Skeletal muscle cell (primary cell): ENCODE measurements at regions not wholly inside any gene's neighbourhood (a gene's known extent, or its start where the extent isn't known, plus 50 kb on each side); places are given as distances from the start of the nearest gene placed in this dataset.

Experiments
- DNase-seq: peaks from one replicate; pipeline ENCODE4 v3.0.0-alpha.2; 2010; ENCODE audit warnings: low read depth
- H3K4me3 ChIP-seq: 2 replicates; pipeline ENCODE4 v1.5.1; 2011; ENCODE audit warnings: low read depth, mild to moderate bottlenecking, control low read depth, low read length, moderate library complexity

DNA sequence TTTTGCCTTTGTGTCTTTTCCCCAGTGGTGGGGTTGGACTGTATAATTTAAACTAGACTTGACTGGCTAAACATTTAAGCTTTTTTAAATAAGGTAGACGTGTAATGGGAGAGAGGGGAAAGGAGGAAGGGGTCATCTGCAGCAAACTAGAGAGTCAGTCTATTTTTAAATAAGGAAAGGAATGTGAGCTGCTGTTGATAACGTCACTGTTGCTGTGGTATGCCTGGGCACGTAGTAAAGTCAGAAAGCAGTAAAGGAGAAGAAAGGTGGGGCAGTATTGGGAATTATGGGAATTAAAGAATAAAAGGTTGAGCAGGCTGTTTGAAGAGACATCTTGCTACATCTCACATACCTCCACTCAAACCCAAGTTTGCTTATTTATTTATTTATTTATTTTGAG, 80.4 kb upstream of the FSHB start:
- no peak overlapping the region for H3K4me3 ChIP-seq

DNA sequence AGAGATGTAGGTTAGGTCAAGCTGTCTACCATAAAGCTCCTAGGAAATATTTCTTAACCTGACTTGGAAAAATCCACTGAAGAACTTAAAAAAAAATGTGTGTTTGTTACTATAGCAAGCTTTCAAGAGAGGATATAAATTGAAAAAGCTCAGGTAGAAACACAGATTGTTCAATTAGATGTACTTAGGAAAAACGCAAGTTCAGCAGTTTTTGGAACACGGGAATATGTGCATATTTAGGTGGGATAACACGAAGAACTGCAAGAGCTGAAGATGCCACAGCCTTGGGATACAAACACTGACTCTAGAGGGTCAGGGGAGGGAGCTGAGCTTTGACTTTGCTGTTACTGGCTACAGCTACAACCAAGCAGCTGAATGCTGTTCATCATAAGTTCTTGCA, 77.8 kb upstream of the FSHB start:
- DNase-seq = no peak
- H3K4me3 ChIP-seq = no peak overlapping the region

More for the DNA sequence above, 80.4 kb upstream of the FSHB start:
- DNase-seq = no peak

DNA sequence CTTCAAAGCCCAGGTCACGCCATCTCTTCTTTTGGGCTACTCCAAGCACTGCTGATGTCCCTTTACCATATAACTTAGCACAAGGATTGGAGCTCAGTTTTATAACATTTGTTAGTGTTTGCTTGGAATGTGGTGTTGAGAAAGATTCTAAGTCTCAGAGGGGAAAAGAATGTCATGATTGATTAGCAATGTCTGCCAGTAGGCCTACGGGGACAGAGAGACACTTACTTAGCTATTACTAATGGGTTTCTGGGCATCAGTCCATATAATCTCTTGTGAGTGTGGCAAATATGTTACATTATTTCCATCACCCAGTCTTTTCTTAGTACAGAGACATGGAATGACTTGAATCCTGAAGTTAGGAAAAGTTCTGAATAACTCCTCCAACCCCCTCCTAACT, 75.4 kb upstream of the FSHB start:
- DNase-seq = peak; percentile 29
- H3K4me3 ChIP-seq = no peak overlapping the region

GRCh38 chr11:30159546-30159945, 71.3 kb upstream of the FSHB start:
- H3K4me3 ChIP-seq = no peak overlapping the region
- DNase-seq = no peak

DNA sequence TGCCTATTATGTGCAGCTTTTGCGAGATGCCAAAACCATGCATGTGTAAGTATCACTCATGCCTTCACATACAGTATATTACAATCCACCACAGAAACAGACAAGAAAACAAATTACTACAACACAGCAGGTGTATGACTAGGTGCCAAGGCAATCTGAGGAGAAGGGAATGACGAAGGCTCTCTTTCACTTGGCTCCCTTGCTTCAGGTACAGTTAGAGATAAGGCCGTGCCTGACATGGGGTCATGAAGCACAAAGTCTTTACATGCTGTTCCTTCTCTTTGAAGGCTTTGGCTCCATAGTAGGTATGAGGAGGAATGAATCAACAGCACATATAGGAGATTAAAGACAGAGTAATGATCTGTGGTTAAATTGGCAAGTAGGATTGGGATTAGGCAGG, 65.2 kb upstream of the FSHB start:
- H3K4me3 ChIP-seq = no peak overlapping the region
- no peak for DNase-seq

GRCh38 chr11:30171661-30172060, 59.2 kb upstream of the FSHB start:
- no peak for DNase-seq
- no peak overlapping the region for H3K4me3 ChIP-seq

GRCh38 chr11:30172158-30172557, 58.7 kb upstream of the FSHB start:
- no peak overlapping the region for H3K4me3 ChIP-seq
- no peak for DNase-seq

GRCh38 chr11:30172883-30173311, 57.9 kb upstream of the FSHB start:
- peak; percentile 19 for DNase-seq
- no peak overlapping the region for H3K4me3 ChIP-seq

GRCh38 chr11:30174265-30175020, 56.4 kb upstream of the FSHB start:
- no peak overlapping the region for H3K4me3 ChIP-seq
- DNase-seq = no peak
